B cell (primary cell): ENCODE measurements at regions not wholly inside any gene's neighbourhood (a gene's known extent, or its start where the extent isn't known, plus 50 kb on each side); places are given as distances from the start of the nearest gene placed in this dataset.

Source experiments
- CTCF ChIP-seq: fragments of 200-600 bp; IDR thresholded peaks from one replicate; pipeline ENCODE4 v1.8.0; 2022; ENCODE audit warnings: antibody characterized with exemption, mild to moderate bottlenecking
- EZH2 ChIP-seq: IDR thresholded peaks from 2 replicates; pipeline ENCODE4 v1.6.1; 2012; ENCODE audit warnings: borderline replicate concordance, low read depth, mild to moderate bottlenecking, moderate library complexity, low read length; ENCODE audit not compliant: insufficient read depth, poor library complexity, severe bottlenecking

GRCh38 chr4:186416451-186417060 is 138.8 kb downstream of the MTNR1A start:
- TF ChIP-seq CTCF (no peak), EZH2 (no peak)
